Tongue (tissue), 1 donor: ENCODE measurements at regions not wholly inside any gene's neighbourhood (a gene's known extent, or its start where the extent isn't known, plus 50 kb on each side); places are given as distances from the start of the nearest gene placed in this dataset.

ENCODE experiments used
- DNase-seq: peaks from one replicate; pipeline ENCODE4 v3.0.0-alpha.2; 2015

GRCh38 chrX:40452031-40452430, 128.7 kb upstream of the ATP6AP2 start:
- DNase-seq: no peak

GRCh38 chrX:40449956-40450706, 130.6 kb upstream of the ATP6AP2 start:
- no peak for DNase-seq

- DNase-seq: no peak
These were observed 131.4 kb upstream of the ATP6AP2 start for GRCh38 chrX:40449396-40449795.

GRCh38 chrX:40448793-40449192, 132.0 kb upstream of the ATP6AP2 start:
- no peak for DNase-seq

- no peak for DNase-seq
These were observed 133.8 kb upstream of the ATP6AP2 start for GRCh38 chrX:40446921-40447320.

GRCh38 chrX:40445691-40446090, 135.1 kb upstream of the ATP6AP2 start:
- no peak for DNase-seq

- DNase-seq: no peak
These were observed 135.8 kb upstream of the ATP6AP2 start for GRCh38 chrX:40444798-40445496.

GRCh38 chrX:40444133-40444532, 136.6 kb upstream of the ATP6AP2 start:
- DNase-seq: no peak

GRCh38 chrX:40440866-40441265, 139.9 kb upstream of the ATP6AP2 start:
- DNase-seq: no peak

- no peak for DNase-seq
These were observed 140.9 kb upstream of the ATP6AP2 start for GRCh38 chrX:40439625-40440532.

GRCh38 chrX:40437348-40437747, 143.4 kb upstream of the ATP6AP2 start:
- DNase-seq: no peak

GRCh38 chrX:40434947-40435346, 145.8 kb upstream of the ATP6AP2 start:
- peak; percentile 82 for DNase-seq

GRCh38 chrX:40434443-40434842, 146.3 kb upstream of the ATP6AP2 start:
- DNase-seq: peak; percentile 14

- DNase-seq: no peak
These were observed 147.6 kb upstream of the ATP6AP2 start for GRCh38 chrX:40433160-40433559.

- no peak for DNase-seq
These were observed 156.5 kb upstream of the ATP6AP2 start for GRCh38 chrX:40424259-40424658.

GRCh38 chrX:40423299-40423698, 157.5 kb upstream of the ATP6AP2 start:
- peak; percentile 8 for DNase-seq

GRCh38 chrX:40422021-40422420, 158.7 kb upstream of the ATP6AP2 start:
- DNase-seq: no peak

GRCh38 chrX:40420899-40421729, 159.7 kb upstream of the ATP6AP2 start:
- peak; percentile 2 for DNase-seq

- no peak for DNase-seq
These were observed 162.0 kb upstream of the ATP6AP2 start for GRCh38 chrX:40418813-40419195.

GRCh38 chrX:40418146-40418812, 162.5 kb upstream of the ATP6AP2 start:
- DNase-seq: no peak

GRCh38 chrX:40415675-40416074, 165.1 kb upstream of the ATP6AP2 start:
- peak; percentile 10 for DNase-seq
